H1 (cell line): ENCODE measurements at regions not wholly inside any gene's neighbourhood (a gene's known extent, or its start where the extent isn't known, plus 50 kb on each side); places are given as distances from the start of the nearest gene placed in this dataset.

ENCODE experiments used
- CEBPB ChIP-seq: IDR thresholded peaks from 2 replicates; pipeline ENCODE4 v1.6.1; 2012; ENCODE audit warnings: low read depth, low read length
- CTCF ChIP-seq, 3 experiments: IDR thresholded peaks; 1 replicate in 2 of 3; 2 replicates in 1 of 3; pipeline versions ENCODE4 v1.5.1 to v1.6.1; 2011; ENCODE audit warnings: low read length in 3 of 3, mild to moderate bottlenecking in 3 of 3, inconsistent platforms in 2 of 3, low read depth in 1 of 3, moderate library complexity in 1 of 3; ENCODE audit not compliant: insufficient read depth in 1 of 3; ENCODE audit errors: control extremely low read depth in 1 of 3
- EP300 ChIP-seq, 2 experiments: IDR thresholded peaks; 1 replicate in 1 of 2; 2 replicates in 1 of 2; pipeline ENCODE4 v1.6.1; 2011 to 2012; ENCODE audit warnings: low read depth in 2 of 2, low read length in 2 of 2, mild to moderate bottlenecking in 2 of 2, borderline replicate concordance in 1 of 2, inconsistent platforms in 1 of 2, moderate library complexity in 1 of 2
- JUND ChIP-seq: IDR thresholded peaks from 2 replicates; pipeline ENCODE4 v1.6.1; 2011; ENCODE audit warnings: mild to moderate bottlenecking, improper control_type of control experiment, low read length
- PHF8 ChIP-seq: fragments of 200-600 bp; sonication (generic); conservative IDR thresholded peaks from 2 replicates; pipeline ENCODE4 v1.7.1; 2012; ENCODE audit warnings: low read depth, mild to moderate bottlenecking, inconsistent platforms, low read length, moderate library complexity
- POLR2AphosphoS5 ChIP-seq: IDR thresholded peaks from 2 replicates; pipeline ENCODE4 v1.6.1; 2011; ENCODE audit warnings: low read depth, low read length
- RFX5 ChIP-seq: IDR thresholded peaks from 2 replicates; pipeline ENCODE4 v1.6.1; 2011; ENCODE audit warnings: low read depth, low read length, improper control_type of control experiment, borderline replicate concordance
- SP1 ChIP-seq: IDR thresholded peaks from 2 replicates; pipeline ENCODE4 v1.6.1; 2011; ENCODE audit warnings: low read depth, low read length
- TAF1 ChIP-seq: IDR thresholded peaks from 2 replicates; pipeline ENCODE4 v1.6.1; 2011; ENCODE audit warnings: mild to moderate bottlenecking, low read depth, low read length
- TF ChIP-seq, protein P1 (sequence below): IDR thresholded peaks from 2 replicates; pipeline ENCODE4 v1.6.1; 2012; ENCODE audit warnings: inconsistent platforms
- TF ChIP-seq, protein P2 (sequence below): IDR thresholded peaks from 2 replicates; pipeline ENCODE4 v1.6.1; 2011; ENCODE audit warnings: low read length, improper control_type of control experiment
- TF ChIP-seq, protein P3 (sequence below): IDR thresholded peaks from 2 replicates; pipeline ENCODE4 v1.6.1; 2012; ENCODE audit warnings: inconsistent platforms

GRCh38 chr12:90859591-90859990 lies 95.4 kb downstream of the CCER1 start:
- no peak for TF ChIP-seq CTCF (IDR thresholded peaks at IDR 0.05; ENCODE audit: control extremely low read depth in 1 of 3, insufficient read depth in 1 of 3, low read depth in 1 of 3, low read length in 3 of 3)
- TF ChIP-seq EP300 (IDR thresholded peaks at IDR 0.05; ENCODE audit: borderline replicate concordance in 1 of 2, low read depth in 2 of 2, low read length in 2 of 2) = no peak
- TF ChIP-seq TAF1 = no peak
- TF ChIP-seq, protein P1, sequence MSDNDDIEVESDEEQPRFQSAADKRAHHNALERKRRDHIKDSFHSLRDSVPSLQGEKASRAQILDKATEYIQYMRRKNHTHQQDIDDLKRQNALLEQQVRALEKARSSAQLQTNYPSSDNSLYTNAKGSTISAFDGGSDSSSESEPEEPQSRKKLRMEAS = no peak
- TF ChIP-seq CEBPB = no peak
- TF ChIP-seq, protein P2, sequence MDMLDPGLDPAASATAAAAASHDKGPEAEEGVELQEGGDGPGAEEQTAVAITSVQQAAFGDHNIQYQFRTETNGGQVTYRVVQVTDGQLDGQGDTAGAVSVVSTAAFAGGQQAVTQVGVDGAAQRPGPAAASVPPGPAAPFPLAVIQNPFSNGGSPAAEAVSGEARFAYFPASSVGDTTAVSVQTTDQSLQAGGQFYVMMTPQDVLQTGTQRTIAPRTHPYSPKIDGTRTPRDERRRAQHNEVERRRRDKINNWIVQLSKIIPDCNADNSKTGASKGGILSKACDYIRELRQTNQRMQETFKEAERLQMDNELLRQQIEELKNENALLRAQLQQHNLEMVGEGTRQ = no peak
- TF ChIP-seq, protein P3, sequence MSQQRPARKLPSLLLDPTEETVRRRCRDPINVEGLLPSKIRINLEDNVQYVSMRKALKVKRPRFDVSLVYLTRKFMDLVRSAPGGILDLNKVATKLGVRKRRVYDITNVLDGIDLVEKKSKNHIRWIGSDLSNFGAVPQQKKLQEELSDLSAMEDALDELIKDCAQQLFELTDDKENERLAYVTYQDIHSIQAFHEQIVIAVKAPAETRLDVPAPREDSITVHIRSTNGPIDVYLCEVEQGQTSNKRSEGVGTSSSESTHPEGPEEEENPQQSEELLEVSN = no peak
- no peak for TF ChIP-seq SP1
- TF ChIP-seq PHF8 = no peak
- no peak for TF ChIP-seq POLR2AphosphoS5
- no peak for TF ChIP-seq RFX5
- TF ChIP-seq JUND = no peak
